Hindlimb muscle (tissue), 1 donor: ENCODE measurements at regions not wholly inside any gene's neighbourhood (a gene's known extent, or its start where the extent isn't known, plus 50 kb on each side); places are given as distances from the start of the nearest gene placed in this dataset.
"Not testable (repeated sequence)": the region's sequence is repeated elsewhere in the genome, so short reads cannot be mapped to it uniquely, and the experiment has no call there.

ENCODE experiments used
- DNase-seq: peaks from one replicate; pipeline ENCODE4 v3.0.0-alpha.2; 2013

DNA sequence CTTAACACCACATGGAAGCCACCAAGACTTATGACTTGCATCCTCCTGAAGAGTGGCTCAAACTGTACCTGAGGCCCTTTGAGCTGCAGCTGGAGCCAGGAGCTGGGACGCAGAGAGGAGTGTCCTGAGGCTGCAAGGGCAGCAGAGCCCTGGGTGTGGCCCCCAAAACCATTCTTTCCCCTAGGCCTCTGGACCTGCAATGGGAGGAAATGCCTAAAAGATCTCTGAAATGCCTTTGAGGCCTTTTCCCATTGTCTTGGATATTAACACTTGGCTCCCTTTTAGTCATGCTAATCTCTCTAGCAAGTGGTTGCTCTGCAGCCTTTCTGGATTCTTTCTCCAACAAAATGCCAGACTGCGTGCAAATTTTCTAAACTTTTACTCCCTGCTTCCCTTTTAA, 156.1 kb downstream of the SLC38A4 start:
- no peak for DNase-seq

DNA sequence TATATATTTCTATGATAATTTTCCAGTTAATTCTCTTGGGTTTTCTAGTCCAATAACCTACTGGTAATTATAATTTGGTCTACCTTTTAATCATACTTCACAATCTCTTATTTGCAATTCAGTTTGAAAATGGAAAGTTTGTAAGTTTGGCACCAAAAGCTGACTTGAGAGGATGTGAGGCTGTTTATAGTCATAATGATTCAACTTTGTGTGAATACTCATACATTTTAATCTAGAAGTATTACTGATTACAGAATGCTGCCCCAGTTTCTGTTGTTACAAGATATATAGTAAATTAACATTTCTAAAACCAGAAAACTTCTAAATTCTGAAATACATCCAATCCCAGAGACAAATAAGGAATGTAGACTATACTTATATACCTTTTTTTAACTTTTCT, 158.2 kb downstream of the SLC38A4 start:
- DNase-seq = no peak

DNA sequence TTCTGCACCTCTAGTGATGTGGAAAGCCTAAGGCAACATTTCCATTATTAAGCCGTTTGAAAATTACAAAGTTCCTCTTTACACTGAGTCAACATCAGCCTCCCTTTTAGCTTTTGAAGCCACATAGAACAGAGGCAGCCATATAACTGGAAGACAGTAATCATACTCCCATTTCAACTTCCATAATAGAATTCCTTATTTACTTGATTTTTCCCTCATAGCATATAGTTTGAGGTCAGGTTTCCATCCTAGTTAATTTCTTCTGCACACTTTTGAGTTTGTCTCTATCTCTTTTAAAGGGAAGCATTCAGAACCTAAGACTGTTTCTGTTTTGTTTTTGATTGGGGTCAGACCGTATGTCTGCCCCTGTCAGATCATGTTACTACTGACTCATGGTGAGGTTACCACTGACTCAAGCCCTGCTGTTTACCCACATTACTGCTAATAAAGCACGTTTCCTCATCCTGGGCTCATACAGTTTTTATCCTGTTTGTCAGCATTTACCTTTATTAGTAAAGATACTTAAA, 161.0 kb downstream of the SLC38A4 start:
- no peak for DNase-seq

DNA sequence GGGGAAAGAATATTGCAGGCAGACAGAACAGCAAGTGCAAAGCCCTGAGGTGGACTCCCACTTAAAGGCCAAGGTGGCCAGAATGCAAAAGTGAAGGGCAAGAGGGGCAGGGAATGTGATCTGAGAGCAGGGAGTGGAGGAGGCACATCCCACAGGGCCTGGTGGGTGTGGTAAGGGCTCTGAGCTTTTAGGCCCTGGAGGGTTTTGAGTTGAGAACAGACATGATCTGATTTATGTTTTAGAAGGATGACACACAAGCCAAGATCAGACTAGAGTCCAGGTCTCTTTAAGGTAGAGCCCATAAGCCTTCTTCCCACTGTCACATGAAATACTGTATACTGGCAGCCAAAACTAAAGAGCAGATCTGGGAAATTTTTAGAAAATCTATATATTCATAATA, 162.5 kb downstream of the SLC38A4 start:
- no peak for DNase-seq

DNA sequence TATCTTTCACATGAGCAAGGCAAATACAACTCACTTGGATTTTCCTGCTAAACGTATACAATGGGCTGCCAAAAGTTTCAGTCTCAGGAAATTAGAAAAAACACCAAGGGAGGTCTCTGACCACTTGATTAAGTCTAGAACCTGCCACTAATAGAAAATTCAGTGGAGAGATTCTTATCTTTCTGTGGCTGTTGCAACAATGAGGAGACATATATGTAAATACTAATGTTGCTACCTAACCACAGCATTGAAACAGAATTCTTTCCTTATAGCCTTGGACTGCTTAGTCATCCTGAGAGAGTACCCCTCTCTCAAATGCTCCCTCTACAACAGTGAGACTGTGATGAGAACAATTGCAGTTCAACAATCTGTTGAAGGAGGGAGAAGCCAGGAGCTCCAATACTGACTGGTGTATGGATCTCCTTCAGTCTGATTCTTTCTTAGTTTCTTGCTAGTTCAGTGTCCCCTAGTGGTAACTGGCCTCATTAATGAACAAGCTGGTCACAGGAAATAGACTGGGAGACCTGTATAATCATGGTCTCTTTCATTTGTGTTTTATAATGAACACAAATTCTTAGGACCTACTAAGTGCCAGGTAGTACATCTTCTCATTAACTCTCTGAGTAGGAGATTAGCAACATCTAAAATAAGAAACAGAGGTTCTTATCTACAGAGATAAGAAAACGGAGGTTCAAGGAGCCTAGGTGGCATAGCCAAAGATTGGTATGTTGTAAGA, 164.5 kb downstream of the SLC38A4 start:
- DNase-seq = peak; percentile 71

DNA sequence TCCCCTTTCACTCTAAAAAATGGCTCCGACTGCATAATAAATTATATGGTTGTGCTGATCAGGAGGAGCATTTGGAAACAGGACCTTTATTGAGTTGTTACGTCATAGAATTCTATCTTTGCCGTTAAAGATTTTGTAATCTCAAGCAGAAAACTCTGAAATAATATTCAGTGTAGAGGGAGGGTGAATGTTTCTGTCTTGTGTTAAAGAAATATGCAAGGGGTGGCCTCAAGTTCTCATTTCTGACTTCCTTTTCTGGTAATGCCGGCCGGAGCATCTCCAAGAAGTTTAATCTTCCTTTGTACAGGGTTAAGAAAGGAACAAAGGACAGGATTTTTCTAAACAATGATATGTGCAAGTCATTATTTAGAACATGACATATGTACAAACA, 165.1 kb downstream of the SLC38A4 start:
- DNase-seq = no peak

DNA sequence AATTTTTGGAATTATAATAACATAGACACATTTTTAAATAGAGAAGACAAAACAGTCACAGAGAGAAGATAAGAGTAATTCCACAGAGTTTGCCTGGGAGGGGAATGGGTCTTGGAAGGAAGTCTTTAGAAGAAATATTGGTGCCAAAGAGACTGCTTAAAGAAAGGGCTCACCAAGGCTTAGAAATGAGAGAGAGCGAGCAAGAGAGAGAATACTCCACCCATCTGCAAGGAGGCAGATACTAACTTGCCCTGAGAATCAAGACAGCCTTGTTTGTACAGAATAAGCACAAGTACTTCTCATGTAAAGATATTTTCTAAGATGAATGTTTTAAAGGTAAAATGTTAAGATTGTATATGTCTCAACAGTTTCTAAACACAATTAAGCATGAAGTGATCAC, 165.5 kb downstream of the SLC38A4 start:
- DNase-seq = no peak

DNA sequence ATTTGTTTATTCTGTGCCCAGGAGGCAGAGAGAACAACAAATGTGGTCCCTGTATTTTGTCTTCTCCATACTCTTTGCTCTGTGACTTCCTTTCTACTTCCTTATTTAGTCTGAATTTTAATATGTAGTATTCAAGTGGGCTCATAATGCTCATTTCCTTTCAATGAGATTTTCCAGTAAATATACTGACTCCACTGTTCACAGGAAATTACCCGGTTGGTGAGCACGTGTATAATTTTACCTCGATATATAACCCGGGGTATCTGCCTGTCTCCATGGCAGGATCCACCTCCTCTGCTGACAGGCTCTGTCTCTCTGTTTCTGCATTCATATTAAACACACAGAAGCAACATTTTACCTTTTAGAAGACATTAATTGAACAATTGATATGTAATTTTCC, 166.0 kb downstream of the SLC38A4 start:
- DNase-seq = no peak

DNA sequence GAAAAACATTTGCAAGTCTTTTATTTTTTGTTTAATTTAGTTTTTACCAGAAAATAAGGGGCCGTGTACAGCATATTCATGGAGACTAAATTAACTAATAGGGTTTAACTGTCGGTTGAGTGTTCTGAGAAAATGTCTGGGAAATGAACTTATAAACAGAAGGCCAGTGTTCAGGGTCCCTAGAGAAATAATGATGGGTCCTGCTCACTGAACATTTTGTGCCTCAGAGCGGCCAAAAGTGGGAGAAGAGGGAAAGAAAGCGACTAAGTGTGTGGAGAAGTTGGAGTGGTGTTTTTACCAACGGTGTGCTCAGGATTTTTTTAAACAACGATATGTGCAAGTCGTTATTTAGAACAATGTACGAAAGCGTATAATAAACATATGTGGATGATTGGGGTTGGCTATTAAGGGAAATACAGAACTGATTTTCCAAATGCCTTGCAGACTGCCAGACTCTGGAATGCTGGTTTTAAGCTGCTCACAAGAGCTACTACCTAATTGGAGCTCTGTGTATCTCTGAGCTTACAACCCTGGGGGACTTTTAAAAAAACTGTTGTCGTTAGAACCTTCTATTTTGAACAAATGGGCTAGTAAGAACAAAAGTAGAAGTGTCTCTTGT, 166.7 kb downstream of the SLC38A4 start:
- DNase-seq = no peak

DNA sequence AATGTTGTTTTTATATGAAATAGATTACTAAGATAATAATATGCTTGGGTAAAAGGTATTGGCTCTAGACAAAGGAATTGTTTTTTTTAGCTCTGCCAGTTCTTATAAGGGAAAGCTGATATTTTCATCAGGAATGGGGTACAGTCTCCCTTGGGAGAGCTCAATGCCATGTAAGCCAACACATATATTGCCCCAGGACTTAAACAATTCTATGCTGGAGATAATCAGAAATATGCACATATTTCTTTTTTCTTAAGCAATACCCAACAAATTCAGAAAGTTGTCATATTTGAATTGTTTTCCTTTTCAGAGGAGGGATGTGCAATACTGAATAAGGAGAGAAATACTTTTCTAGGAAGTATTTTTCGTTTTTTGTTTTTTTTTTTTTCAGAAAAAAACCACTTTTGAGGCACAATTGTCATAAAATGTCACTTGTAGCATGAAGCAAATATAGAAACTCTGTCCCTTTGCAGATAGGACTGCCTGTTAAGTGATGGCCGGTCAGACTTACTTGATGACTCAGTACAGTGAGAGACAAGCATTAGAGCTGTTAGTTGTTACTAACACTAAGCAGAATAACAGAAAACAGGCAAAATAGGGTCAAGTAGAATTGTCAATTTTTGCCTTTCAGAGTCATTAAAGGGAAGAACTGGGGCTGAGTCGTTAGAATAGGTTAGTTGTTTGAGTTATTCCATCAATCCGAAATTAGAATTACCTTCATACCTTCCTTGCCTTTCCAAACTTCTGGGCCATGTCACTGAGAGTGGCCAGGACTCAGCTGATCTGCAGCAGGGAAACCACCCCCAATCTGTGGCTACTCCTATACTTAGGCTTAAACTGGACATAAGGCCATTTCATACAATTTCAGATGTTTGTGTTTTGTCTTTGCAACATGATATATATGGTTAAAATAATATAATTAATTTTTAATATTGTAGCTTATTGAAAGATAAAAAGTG, 168.1 kb downstream of the SLC38A4 start:
- no peak for DNase-seq

DNA sequence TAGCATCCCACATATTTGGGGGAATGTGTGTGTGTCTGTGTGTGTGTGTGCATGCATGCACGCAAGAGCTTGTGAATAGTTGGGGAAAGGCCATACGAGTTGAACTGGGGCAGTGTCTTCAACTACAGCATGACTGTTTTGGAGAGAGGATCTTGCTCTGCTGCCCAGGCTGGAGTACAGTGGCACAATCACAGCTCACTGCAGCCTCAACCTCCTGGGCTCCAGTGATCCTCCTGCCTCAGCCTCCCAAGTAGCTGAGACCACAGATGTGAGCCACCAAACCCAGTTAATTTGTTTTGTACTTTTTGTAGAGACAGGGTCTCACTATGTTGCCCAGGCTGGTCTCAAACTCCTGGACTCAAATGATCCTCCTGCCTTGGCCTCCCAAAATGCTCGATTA, 169.8 kb downstream of the SLC38A4 start:
- DNase-seq = not testable (repeated sequence)

DNA sequence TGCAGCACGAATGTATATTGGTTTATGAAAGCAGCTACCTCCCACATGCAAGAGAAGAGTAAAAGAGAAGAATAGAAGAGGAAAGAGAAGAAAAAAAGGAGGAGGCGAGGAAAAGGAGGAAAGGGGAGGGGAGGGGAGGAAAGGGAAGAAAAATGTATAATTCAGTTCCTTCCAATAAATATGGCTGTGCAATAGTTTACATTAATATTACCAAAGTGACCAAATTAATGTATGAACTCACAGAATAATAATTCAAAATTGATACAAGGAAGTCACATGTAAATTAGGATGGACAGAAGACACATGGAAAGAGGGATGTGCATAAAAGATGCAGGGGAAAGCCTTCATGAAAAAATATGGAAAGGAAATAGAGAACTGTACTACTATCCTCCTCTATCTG, 172.5 kb downstream of the SLC38A4 start:
- DNase-seq = no peak

DNA sequence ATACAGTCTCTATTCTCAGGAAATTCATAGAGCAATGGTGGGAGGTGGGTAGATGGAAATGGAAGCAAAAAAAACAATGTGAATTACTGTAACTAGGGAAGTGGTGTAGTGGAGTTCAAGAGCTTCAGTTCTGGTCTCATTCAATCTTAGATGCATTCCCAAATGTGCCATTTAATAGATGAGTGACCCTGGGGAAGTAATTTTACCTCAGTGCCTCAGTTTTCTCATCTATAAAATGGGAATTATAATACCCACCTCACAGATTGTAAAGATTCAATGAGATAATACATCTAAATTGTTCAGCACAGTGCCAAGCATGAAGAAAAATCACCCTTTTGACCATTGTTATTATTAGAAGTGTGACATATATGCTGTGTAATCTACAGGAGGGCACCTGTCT, 173.1 kb downstream of the SLC38A4 start:
- DNase-seq = no peak

DNA sequence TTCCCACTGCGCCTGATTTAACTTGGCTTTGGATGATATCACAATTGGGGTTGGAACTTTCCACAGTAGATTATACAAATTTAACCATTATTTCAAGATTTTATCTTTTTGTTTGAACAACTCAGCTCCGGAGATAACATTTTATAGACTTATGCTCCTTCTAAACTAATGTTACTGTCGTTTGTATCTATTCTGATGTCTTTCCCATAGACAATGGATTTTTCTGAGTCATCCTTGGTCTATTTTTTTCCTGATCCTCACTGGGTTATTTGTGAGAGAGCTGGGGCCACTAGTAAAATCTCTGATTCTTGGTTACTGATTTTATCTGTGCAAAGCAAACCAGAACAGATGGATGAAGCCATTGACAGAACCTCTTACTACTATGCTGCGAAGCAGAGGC, 175.1 kb downstream of the SLC38A4 start:
- DNase-seq = no peak

DNA sequence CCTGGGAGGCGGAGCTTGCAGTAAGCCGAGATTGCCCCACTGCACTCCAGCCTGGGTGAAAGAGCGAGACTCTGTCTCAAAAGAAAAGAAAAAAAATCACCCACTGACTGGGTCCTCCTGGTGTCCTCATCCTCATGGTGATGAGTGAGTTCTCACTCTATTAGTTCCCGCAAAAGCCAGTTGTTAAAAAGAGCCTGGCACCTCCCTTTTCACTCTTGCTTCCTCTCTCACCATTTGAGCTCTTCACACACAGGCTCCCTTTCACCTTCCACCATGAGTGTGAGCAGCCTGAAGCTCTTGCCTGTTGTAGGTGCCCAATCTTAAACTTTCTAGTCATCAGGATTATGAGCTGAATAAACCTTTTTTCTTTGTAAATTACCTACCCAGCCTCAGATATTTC, 176.4 kb downstream of the SLC38A4 start:
- no peak for DNase-seq

DNA sequence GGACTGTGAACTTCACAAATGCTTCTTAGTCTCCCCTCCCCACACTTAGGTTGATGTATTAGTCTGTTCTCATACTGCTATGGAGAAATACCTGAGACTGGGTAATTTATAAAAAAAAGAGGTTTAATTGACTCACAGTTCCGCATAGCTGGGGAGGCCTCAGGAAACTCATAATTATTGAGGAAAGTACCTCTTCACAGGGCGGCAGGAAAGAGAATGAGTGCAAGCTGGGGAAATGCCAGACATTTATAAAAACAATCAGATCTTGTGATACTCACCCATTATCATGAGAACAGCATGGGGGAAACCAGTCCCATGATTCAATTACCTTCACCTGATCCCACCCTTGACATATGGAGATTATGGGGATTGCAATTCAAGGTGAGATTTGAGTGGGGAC, 178.8 kb downstream of the SLC38A4 start:
- no peak for DNase-seq

DNA sequence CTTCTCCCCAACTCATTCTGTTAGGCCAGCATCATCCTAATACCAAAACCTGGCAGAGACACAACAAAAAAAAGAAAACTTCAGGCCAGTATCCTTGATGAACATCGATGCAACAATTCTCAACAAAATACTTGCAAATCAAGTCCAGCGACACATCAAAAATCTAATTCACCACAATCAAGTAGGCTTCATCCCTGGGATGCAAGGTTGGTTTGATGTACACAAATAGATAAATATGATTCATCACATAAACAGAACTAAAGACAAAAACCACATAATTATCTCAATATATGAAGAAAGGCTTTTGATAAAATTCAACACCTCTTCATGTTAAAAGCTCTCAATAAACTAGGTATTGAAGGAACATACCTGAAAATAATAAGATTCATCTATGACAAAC, 184.1 kb downstream of the SLC38A4 start:
- not testable (repeated sequence) for DNase-seq

DNA sequence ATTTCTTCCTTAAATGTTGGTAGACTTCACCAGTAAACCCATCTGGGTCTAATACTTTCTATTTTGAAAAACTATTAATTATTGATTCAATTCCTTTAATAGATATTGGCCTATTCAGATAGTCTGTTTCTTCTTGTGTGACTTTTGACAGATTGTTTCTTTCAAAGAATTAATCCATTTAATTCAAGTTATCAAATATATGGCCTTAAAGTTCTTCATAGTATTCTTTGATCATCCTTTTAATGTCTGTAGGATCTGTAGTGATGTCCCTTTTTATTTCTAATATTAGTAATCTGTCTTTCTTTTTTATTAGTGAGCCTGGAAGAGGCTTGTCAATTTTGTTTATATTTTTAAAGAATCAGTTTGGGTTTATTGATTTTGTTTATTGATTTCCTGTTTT, 190.0 kb downstream of the SLC38A4 start:
- DNase-seq = no peak

DNA sequence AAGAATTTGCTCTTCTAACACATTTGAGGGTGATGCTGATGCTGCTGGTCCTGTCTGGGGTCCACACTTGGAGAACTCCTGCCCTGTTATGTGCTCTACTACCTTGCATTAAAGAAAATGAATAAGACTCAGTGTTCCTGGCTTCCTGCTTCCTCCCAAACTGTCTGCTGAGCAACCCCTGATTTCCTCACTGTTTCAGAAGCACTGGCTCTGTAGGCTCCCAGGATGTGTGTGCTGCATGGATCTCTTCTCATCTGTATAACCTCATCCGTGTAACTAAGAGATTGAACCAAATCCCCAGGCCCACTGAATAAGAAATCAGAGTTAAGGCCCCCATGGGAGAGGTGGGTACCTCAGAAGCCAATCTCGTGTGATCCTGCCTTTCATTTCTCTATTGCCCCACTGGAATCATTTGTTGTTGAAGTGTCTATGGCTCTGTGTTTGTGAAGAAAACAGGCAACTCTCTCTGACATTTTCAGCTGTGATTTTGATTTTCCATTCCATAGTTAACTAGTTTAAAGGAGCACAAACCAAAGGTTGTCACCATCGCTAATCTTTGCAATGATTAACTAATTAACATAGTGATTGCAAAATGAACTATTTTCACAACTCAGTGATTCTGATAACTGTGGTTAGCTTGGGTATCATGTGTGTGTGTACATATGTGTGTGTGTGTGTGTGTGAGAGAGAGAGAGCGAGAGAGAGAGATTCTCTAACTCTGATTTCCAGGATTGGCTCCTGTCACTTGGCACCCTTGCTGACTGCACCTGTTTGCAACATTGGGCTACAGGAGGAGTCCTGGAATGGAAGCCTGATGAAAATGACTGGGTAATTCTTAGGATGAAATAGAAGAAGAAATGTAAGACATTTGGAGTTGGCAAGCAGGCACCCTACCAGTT, 196.2 kb downstream of the SLC38A4 start:
- DNase-seq = no peak

DNA sequence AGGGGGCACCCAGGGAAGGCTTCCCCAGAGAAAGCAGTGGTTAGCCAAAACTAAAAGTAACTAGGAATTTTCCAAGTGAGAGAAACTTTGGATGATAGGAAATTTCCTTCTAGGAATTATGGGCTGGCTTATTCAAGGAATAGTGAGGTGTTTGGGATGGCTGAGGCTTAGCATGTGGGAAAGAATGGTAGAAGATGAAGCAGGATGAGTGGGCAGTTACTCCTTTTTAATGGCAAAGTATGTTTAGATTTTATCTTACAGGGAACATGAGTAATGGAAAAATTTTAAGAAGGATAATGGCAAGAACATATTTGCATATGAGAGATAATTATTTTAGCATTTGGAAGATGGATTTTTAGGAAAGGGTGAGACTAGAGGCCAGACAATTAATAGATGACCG, 197.6 kb downstream of the SLC38A4 start:
- no peak for DNase-seq

DNA sequence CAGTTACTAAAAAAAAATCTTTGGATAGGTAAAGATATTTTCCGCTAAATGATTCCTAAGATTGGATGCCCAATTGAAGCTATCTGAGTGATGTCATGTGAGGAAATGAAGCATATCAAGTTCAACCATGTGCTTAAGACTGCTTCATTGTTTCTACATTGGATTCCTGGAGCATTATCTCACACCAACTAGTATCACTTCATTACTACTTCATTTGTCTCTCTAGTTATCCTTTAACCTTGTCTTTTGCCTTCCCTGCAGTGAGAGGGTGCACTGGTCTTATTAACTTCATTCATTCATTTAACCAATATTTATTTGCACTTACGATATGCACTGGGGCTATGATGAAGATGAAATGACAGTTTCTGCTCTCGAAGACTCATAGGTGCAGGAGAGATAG, 198.1 kb downstream of the SLC38A4 start:
- DNase-seq = no peak

DNA sequence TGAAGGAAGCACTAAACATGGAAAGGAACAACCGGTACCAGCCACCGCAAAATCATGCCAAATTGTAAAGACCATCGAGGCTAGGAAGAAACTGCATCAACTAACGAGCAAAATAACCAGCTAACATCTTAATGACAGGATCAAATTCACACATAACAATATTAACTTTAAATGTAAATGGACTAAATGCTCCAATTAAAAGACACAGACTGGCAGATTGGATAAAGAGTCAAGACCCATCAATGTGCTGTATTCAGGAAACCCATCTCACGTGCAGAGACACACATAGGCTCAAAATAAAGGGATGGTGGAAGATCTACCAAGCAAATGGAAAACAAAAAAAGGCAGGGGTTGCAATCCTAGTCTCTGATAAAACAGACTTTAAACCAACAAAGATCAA, 206.3 kb downstream of the SLC38A4 start:
- DNase-seq = not testable (repeated sequence)
